ENCODE measurements at regions not wholly inside any gene's neighbourhood (a gene's known extent, or its start where the extent isn't known, plus 50 kb on each side); places are given as distances from the start of the nearest gene placed in this dataset.

GRCh38 chr9:75438716-75439115 lies 350.4 kb downstream of the OSTF1 start:
- Mint-ChIP-seq H3K36me3 (ENCODE audit: insufficient read depth) (no peaks in the 10 kb centered on the region), H3K9me3 (peaks cover 0 to 5% of the 10 kb centered on the region in 2 donors), H3K27ac (no peak overlapping the region), H3K27me3 (peaks cover 5 to 9% of the 10 kb centered on the region in 2 donors), H3K4me1 (ENCODE audit: low read depth in 2 of 2) (no peaks in the 10 kb centered on the region), H3K4me3 (no peak overlapping the region)
- DNase-seq (no peak), ATAC-seq (replicated peaks) (no peak)

- DNase-seq: no peak
- Mint-ChIP-seq H3K9me3 (peaks cover 5 to 9% of the 10 kb centered on the region in 2 donors), H3K4me3 (no peak overlapping the region), H3K36me3 (ENCODE audit: insufficient read depth) (no peaks in the 10 kb centered on the region), H3K27ac (no peak overlapping the region), H3K27me3 (peaks cover 5 to 9% of the 10 kb centered on the region in 2 donors), H3K4me1 (ENCODE audit: low read depth in 2 of 2) (no peaks in the 10 kb centered on the region)
- ATAC-seq (replicated peaks): no peak
These were observed 352.6 kb downstream of the OSTF1 start for GRCh38 chr9:75440914-75441313.

- no peak overlapping the region for H3K27ac Mint-ChIP-seq
- ATAC-seq (replicated peaks) (no peak), DNase-seq (no peak)
- H3K9me3 Mint-ChIP-seq: peaks cover 2 to 9% of the 10 kb centered on the region in 2 donors
- no peaks in the 10 kb centered on the region for H3K4me1 Mint-ChIP-seq (ENCODE audit: low read depth in 2 of 2)
- H3K4me3 Mint-ChIP-seq: no peak overlapping the region
- H3K36me3 Mint-ChIP-seq (ENCODE audit: insufficient read depth): no peaks in the 10 kb centered on the region
- no peaks in the 10 kb centered on the region for H3K27me3 Mint-ChIP-seq
These were observed 356.8 kb downstream of the OSTF1 start for GRCh38 chr9:75445144-75445543.

GRCh38 chr9:75447281-75447680 lies 359.0 kb downstream of the OSTF1 start:
- Mint-ChIP-seq H3K4me3 (no peak overlapping the region), H3K36me3 (ENCODE audit: insufficient read depth) (no peaks in the 10 kb centered on the region), H3K27me3 (no peaks in the 10 kb centered on the region), H3K9me3 (peaks cover 2 to 9% of the 10 kb centered on the region in 2 donors), H3K4me1 (ENCODE audit: low read depth in 2 of 2) (no peaks in the 10 kb centered on the region), H3K27ac (no peak overlapping the region)
- ATAC-seq (replicated peaks) (no peak), DNase-seq (no peak)

- no peak for DNase-seq
- no peak overlapping the region for H3K27ac Mint-ChIP-seq
- no peaks in the 10 kb centered on the region for H3K4me1 Mint-ChIP-seq (ENCODE audit: low read depth in 2 of 2)
- H3K4me3 Mint-ChIP-seq: no peak overlapping the region
- ATAC-seq (replicated peaks): no peak
- H3K27me3 Mint-ChIP-seq: no peaks in the 10 kb centered on the region
- no peaks in the 10 kb centered on the region for H3K36me3 Mint-ChIP-seq (ENCODE audit: insufficient read depth)
- peaks cover 2 to 9% of the 10 kb centered on the region in 2 donors for H3K9me3 Mint-ChIP-seq
These were observed 360.0 kb downstream of the OSTF1 start for GRCh38 chr9:75448281-75448680.

- Mint-ChIP-seq H3K27ac (no peak overlapping the region), H3K4me1 (ENCODE audit: low read depth in 2 of 2) (no peaks in the 10 kb centered on the region), H3K4me3 (no peak overlapping the region), H3K36me3 (ENCODE audit: insufficient read depth) (no peaks in the 10 kb centered on the region), H3K27me3 (no peaks in the 10 kb centered on the region), H3K9me3 (peaks cover 0 to 9% of the 10 kb centered on the region in 2 donors)
- no peak for ATAC-seq (replicated peaks)
- DNase-seq: no peak
These were observed 360.6 kb downstream of the OSTF1 start for GRCh38 chr9:75448955-75449354.

GRCh38 chr9:75451045-75451444 lies 362.7 kb downstream of the OSTF1 start:
- no peaks in the 10 kb centered on the region for H3K4me1 Mint-ChIP-seq (ENCODE audit: low read depth in 2 of 2)
- DNase-seq: no peak
- H3K27me3 Mint-ChIP-seq: no peaks in the 10 kb centered on the region

GRCh38 chr9:75451505-75451904 lies 363.2 kb downstream of the OSTF1 start:
- DNase-seq (no peak), ATAC-seq (replicated peaks) (no peak)
- no peaks in the 10 kb centered on the region for H3K36me3 Mint-ChIP-seq (ENCODE audit: insufficient read depth)
- H3K27ac Mint-ChIP-seq: no peak overlapping the region
- H3K9me3 Mint-ChIP-seq: peaks cover 0 to 2% of the 10 kb centered on the region in 2 donors
- H3K27me3 Mint-ChIP-seq: no peaks in the 10 kb centered on the region
- H3K4me3 Mint-ChIP-seq: no peak overlapping the region
- no peaks in the 10 kb centered on the region for H3K4me1 Mint-ChIP-seq (ENCODE audit: low read depth in 2 of 2)

More at GRCh38 chr9:75451045-75451444, 362.7 kb downstream of the OSTF1 start:
- Mint-ChIP-seq H3K27ac (no peak overlapping the region), H3K36me3 (ENCODE audit: insufficient read depth) (no peaks in the 10 kb centered on the region), H3K9me3 (peaks cover 0 to 2% of the 10 kb centered on the region in 2 donors), H3K4me3 (no peak overlapping the region)
- ATAC-seq (replicated peaks): no peak

GRCh38 chr9:75452512-75452911 lies 364.2 kb downstream of the OSTF1 start:
- Mint-ChIP-seq H3K27ac (no peak overlapping the region), H3K27me3 (no peaks in the 10 kb centered on the region), H3K4me3 (no peak overlapping the region), H3K4me1 (ENCODE audit: low read depth in 2 of 2) (no peaks in the 10 kb centered on the region), H3K36me3 (ENCODE audit: insufficient read depth) (no peaks in the 10 kb centered on the region), H3K9me3 (peaks cover 0 to 2% of the 10 kb centered on the region in 2 donors)
- ATAC-seq (replicated peaks): no peak
- no peak for DNase-seq

GRCh38 chr9:75454043-75454442 lies 365.7 kb downstream of the OSTF1 start:
- ATAC-seq (replicated peaks) (no peak), DNase-seq (no peak)
- Mint-ChIP-seq H3K9me3 (peaks cover 0 to 2% of the 10 kb centered on the region in 2 donors), H3K27ac (no peak overlapping the region), H3K27me3 (no peaks in the 10 kb centered on the region), H3K4me1 (ENCODE audit: low read depth in 2 of 2) (no peaks in the 10 kb centered on the region), H3K36me3 (ENCODE audit: insufficient read depth) (no peaks in the 10 kb centered on the region), H3K4me3 (no peak overlapping the region)

GRCh38 chr9:75454891-75455290 lies 366.6 kb downstream of the OSTF1 start:
- Mint-ChIP-seq H3K27me3 (no peaks in the 10 kb centered on the region), H3K9me3 (peaks cover 0 to 2% of the 10 kb centered on the region in 2 donors), H3K4me1 (ENCODE audit: low read depth in 2 of 2) (no peaks in the 10 kb centered on the region), H3K27ac (no peak overlapping the region), H3K36me3 (ENCODE audit: insufficient read depth) (no peaks in the 10 kb centered on the region), H3K4me3 (no peak overlapping the region)
- no peak for ATAC-seq (replicated peaks)
- no peak for DNase-seq

GRCh38 chr9:75455444-75455921 lies 367.2 kb downstream of the OSTF1 start:
- no peak for DNase-seq

GRCh38 chr9:75456698-75457097 lies 368.4 kb downstream of the OSTF1 start:
- H3K4me1 Mint-ChIP-seq (ENCODE audit: low read depth in 2 of 2): no peaks in the 10 kb centered on the region
- H3K27ac Mint-ChIP-seq: no peak overlapping the region
- H3K27me3 Mint-ChIP-seq: no peaks in the 10 kb centered on the region
- no peaks in the 10 kb centered on the region for H3K36me3 Mint-ChIP-seq (ENCODE audit: insufficient read depth)
- ATAC-seq (replicated peaks) (no peak), DNase-seq (no peak)
- peaks cover 0 to 2% of the 10 kb centered on the region in 2 donors for H3K9me3 Mint-ChIP-seq
- H3K4me3 Mint-ChIP-seq: no peak overlapping the region

More at GRCh38 chr9:75455444-75455921, 367.2 kb downstream of the OSTF1 start:
- no peaks in the 10 kb centered on the region for H3K36me3 Mint-ChIP-seq (ENCODE audit: insufficient read depth)
- no peaks in the 10 kb centered on the region for H3K27me3 Mint-ChIP-seq
- H3K9me3 Mint-ChIP-seq: peaks cover 0 to 2% of the 10 kb centered on the region in 2 donors
- H3K27ac Mint-ChIP-seq: no peak overlapping the region
- no peaks in the 10 kb centered on the region for H3K4me1 Mint-ChIP-seq (ENCODE audit: low read depth in 2 of 2)
- no peak for ATAC-seq (replicated peaks)
- H3K4me3 Mint-ChIP-seq: no peak overlapping the region

GRCh38 chr9:75457474-75458011 lies 369.2 kb downstream of the OSTF1 start:
- H3K4me3 Mint-ChIP-seq: no peak overlapping the region
- H3K4me1 Mint-ChIP-seq (ENCODE audit: low read depth in 2 of 2): no peaks in the 10 kb centered on the region
- no peaks in the 10 kb centered on the region for H3K36me3 Mint-ChIP-seq (ENCODE audit: insufficient read depth)
- H3K27ac Mint-ChIP-seq: no peak overlapping the region
- no peaks in the 10 kb centered on the region for H3K27me3 Mint-ChIP-seq
- peaks cover 0 to 2% of the 10 kb centered on the region in 2 donors for H3K9me3 Mint-ChIP-seq
- no peak for ATAC-seq (replicated peaks)
- no peak for DNase-seq
